HEK293 (cell line): ENCODE measurements at regions not wholly inside any gene's neighbourhood (a gene's known extent, or its start where the extent isn't known, plus 50 kb on each side); places are given as distances from the start of the nearest gene placed in this dataset.

ENCODE experiments used
- CTCF ChIA-PET: fragments of 350-600 bp; formaldehyde crosslinking; extraction: SDS; loops from one replicate; lab custom pipeline; 2021; ENCODE audit warnings: antibody characterized with exemption; lab: Yijun Ruan, JAX
- POLR2A ChIA-PET: fragments of 300-600 bp; formaldehyde crosslinking; extraction: SDS; loops from one replicate; lab custom pipeline; 2020; ENCODE audit warnings: antibody characterized with exemption, inconsistent platforms; lab: Yijun Ruan, JAX
- H3K27ac ChIP-seq: fragments of 200-500 bp; sonication (Bioruptor generic); 2 replicates; pipeline ENCODE4 v1.5.1; 2014; ENCODE audit warnings: low read depth, low read length, control low read depth, inconsistent platforms; ENCODE audit errors: extremely low read depth
- H3K36me3 ChIP-seq, 2 experiments: fragments of 200-500 bp in 1 of 2; sonication (Bioruptor generic) in 1 of 2; 1 replicate in 1 of 2; 2 replicates in 1 of 2; pipeline ENCODE4 v1.5.1; 2014 to 2017; ENCODE audit warnings: inconsistent platforms in 2 of 2, low read length in 2 of 2; ENCODE audit not compliant: control insufficient read depth in 2 of 2, insufficient read depth in 1 of 2
- H3K4me1 ChIP-seq: fragments of 200-500 bp; sonication (Bioruptor generic); 2 replicates; pipeline ENCODE4 v1.5.1; 2014; ENCODE audit warnings: mild to moderate bottlenecking, low read length, inconsistent platforms; ENCODE audit not compliant: control insufficient read depth, insufficient read depth
- H3K4me3 ChIP-seq: 2 replicates; pipeline ENCODE4 v1.5.1; 2011; ENCODE audit warnings: low read depth, mild to moderate bottlenecking, control low read depth, low read length, moderate library complexity
- H3K9me3 ChIP-seq: fragments of 200-500 bp; sonication (Bioruptor generic); 2 replicates; pipeline ENCODE4 v1.5.1; 2014; ENCODE audit warnings: low read depth, low read length, inconsistent platforms; ENCODE audit not compliant: control insufficient read depth, insufficient read depth
- GLIS1 ChIP-seq: fragments of 450-650 bp; formaldehyde crosslinking; IDR thresholded peaks from 2 replicates; pipeline ENCODE4 v1.5.1; 2016; ENCODE audit warnings: missing biosample characterization, missing genetic modification characterization
- ZFP3 ChIP-seq: fragments of 450-650 bp; formaldehyde crosslinking; IDR thresholded peaks from 2 replicates; pipeline ENCODE4 v1.5.1; 2016; ENCODE audit warnings: low read depth, missing biosample characterization, missing genetic modification characterization
- ZNF169 ChIP-seq: fragments of 450-650 bp; formaldehyde crosslinking; IDR thresholded peaks from 2 replicates; pipeline ENCODE4 v1.5.1; 2016; ENCODE audit warnings: missing biosample characterization, missing genetic modification characterization
- ZNF19 ChIP-seq: fragments of 450-650 bp; formaldehyde crosslinking; IDR thresholded peaks from 2 replicates; pipeline ENCODE4; 2016; ENCODE audit warnings: missing biosample characterization, missing genetic modification characterization, low read depth
- ZNF223 ChIP-seq: fragments of 450-650 bp; formaldehyde crosslinking; IDR thresholded peaks from 2 replicates; pipeline ENCODE4 v1.5.1; 2016; ENCODE audit warnings: missing biosample characterization, missing genetic modification characterization
- ZNF274 ChIP-seq, 2 experiments: fragments of 200-500 bp in 1 of 2; fragments of 450-650 bp in 1 of 2; sonication (Bioruptor generic) in 1 of 2; formaldehyde crosslinking in 1 of 2; IDR thresholded peaks; 2 replicates each; pipeline versions ENCODE4 v1.5.1 to v1.6.1; 2014 to 2016; ENCODE audit warnings: borderline replicate concordance in 1 of 2, inconsistent platforms in 1 of 2, low read length in 1 of 2, missing biosample characterization in 1 of 2, missing genetic modification characterization in 1 of 2
- ZNF302 ChIP-seq: fragments of 450-650 bp; formaldehyde crosslinking; IDR thresholded peaks from 2 replicates; pipeline ENCODE4 v1.5.1; 2016; ENCODE audit warnings: missing biosample characterization, missing genetic modification characterization, low read depth
- ZNF544 ChIP-seq: fragments of 450-650 bp; formaldehyde crosslinking; IDR thresholded peaks from 2 replicates; pipeline ENCODE4 v1.5.0; 2017; ENCODE audit warnings: missing biosample characterization, missing genetic modification characterization
- ZNF548 ChIP-seq: fragments of 450-650 bp; formaldehyde crosslinking; IDR thresholded peaks from 2 replicates; pipeline ENCODE4 v1.5.1; 2016; ENCODE audit warnings: missing biosample characterization, missing genetic modification characterization
- ZNF658 ChIP-seq: fragments of 450-650 bp; formaldehyde crosslinking; IDR thresholded peaks from 2 replicates; pipeline ENCODE4; 2016; ENCODE audit warnings: missing biosample characterization, missing genetic modification characterization
- ZNF660 ChIP-seq: fragments of 450-650 bp; IDR thresholded peaks from 2 replicates; pipeline ENCODE4 v1.5.1; 2018; ENCODE audit warnings: missing biosample characterization, mild to moderate bottlenecking, missing genetic modification characterization
- ZSCAN16 ChIP-seq: fragments of 450-650 bp; formaldehyde crosslinking; IDR thresholded peaks from 2 replicates; pipeline ENCODE4 v1.5.1; 2016; ENCODE audit warnings: missing biosample characterization, missing genetic modification characterization
- ZSCAN23 ChIP-seq: fragments of 450-650 bp; formaldehyde crosslinking; IDR thresholded peaks from 2 replicates; pipeline ENCODE4 v1.5.1; 2016; ENCODE audit warnings: missing biosample characterization, missing genetic modification characterization
- ZXDB ChIP-seq: fragments of 450-650 bp; formaldehyde crosslinking; IDR thresholded peaks from 2 replicates; pipeline ENCODE4 v1.5.1; 2016; ENCODE audit warnings: missing biosample characterization, missing genetic modification characterization
- TF ChIP-seq, protein P1 (sequence below): fragments of 450-650 bp; formaldehyde crosslinking; optimal IDR thresholded peaks from 2 replicates; pipeline ENCODE3; 2016; ENCODE audit warnings: missing biosample characterization, mild to moderate bottlenecking, missing genetic modification characterization
- TF ChIP-seq, protein P2 (sequence below): fragments of 450-650 bp; formaldehyde crosslinking; IDR thresholded peaks from 2 replicates; pipeline ENCODE4 v1.5.1; 2016; ENCODE audit warnings: missing biosample characterization, missing genetic modification characterization, borderline replicate concordance
- TF ChIP-seq, protein P3 (sequence below): fragments of 450-650 bp; formaldehyde crosslinking; IDR thresholded peaks from 2 replicates; pipeline ENCODE4 v1.5.1; 2016; ENCODE audit warnings: missing biosample characterization, missing genetic modification characterization, low read depth
- TF ChIP-seq, protein P4 (sequence below): fragments of 450-650 bp; formaldehyde crosslinking; conservative IDR thresholded peaks from 2 replicates; pipeline ENCODE4 v1.5.1; 2016; ENCODE audit warnings: low read depth, missing biosample characterization, missing genetic modification characterization
- TF ChIP-seq, protein P5 (sequence below): fragments of 450-650 bp; formaldehyde crosslinking; IDR thresholded peaks from 2 replicates; pipeline ENCODE4 v1.5.1; 2016; ENCODE audit warnings: missing biosample characterization, missing genetic modification characterization

DNA sequence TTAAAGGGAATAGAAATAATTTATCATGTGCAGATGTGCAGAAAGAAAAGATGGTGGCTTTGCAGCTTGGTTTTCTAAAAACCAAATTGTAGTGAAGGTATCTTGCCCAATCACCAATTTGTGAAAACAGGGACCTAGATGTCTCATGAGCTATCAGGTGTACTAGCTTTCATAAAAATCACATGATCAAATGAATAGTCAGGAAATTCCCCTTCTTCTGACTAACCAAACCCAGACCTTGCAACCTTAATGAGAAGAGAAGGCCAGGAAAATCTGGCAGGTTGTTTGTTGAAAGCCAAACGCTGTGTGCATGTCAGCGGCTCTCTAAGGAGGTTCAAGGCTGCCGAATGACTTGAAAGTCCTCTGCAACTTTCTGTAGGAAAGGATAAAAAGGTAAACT lies 304.4 kb upstream of the NRP1 start (continued):
- TF ChIP-seq, protein P1, sequence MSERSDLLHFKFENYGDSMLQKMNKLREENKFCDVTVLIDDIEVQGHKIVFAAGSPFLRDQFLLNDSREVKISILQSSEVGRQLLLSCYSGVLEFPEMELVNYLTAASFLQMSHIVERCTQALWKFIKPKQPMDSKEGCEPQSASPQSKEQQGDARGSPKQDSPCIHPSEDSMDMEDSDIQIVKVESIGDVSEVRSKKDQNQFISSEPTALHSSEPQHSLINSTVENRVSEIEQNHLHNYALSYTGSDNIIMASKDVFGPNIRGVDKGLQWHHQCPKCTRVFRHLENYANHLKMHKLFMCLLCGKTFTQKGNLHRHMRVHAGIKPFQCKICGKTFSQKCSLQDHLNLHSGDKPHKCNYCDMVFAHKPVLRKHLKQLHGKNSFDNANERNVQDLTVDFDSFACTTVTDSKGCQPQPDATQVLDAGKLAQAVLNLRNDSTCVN: no peak
- no peak for TF ChIP-seq GLIS1 (tag by site-specific recombination)

DNA sequence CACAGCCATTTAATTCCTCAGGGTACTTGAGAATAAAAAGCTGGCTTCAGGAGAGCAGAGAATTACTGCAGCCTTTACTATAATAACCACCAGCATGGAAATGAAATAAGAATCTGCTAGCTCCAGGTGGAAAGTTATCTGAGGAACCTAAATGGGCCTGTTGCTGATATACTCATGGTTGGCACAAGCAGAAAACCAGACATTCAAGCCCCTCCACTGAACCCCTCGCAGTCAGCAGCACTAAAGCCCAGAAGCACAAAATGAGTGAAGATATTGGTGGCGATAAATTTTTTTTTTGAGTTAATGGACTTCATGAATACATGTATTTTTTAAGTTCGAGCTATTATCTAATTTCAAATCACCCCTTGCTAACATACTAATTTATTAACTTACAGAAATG lies 303.9 kb upstream of the NRP1 start:
- POLR2A ChIA-PET: no interaction called here

More for the DNA sequence above, 303.9 kb upstream of the NRP1 start:
- Histone ChIP-seq H3K27ac (no peak overlapping the region), H3K4me3 (no peak overlapping the region), H3K4me1 (no peaks in the 10 kb centered on the region), H3K9me3 (no peaks in the 10 kb centered on the region), H3K36me3 (no peaks in the 10 kb centered on the region)
- TF ChIP-seq, protein P2, sequence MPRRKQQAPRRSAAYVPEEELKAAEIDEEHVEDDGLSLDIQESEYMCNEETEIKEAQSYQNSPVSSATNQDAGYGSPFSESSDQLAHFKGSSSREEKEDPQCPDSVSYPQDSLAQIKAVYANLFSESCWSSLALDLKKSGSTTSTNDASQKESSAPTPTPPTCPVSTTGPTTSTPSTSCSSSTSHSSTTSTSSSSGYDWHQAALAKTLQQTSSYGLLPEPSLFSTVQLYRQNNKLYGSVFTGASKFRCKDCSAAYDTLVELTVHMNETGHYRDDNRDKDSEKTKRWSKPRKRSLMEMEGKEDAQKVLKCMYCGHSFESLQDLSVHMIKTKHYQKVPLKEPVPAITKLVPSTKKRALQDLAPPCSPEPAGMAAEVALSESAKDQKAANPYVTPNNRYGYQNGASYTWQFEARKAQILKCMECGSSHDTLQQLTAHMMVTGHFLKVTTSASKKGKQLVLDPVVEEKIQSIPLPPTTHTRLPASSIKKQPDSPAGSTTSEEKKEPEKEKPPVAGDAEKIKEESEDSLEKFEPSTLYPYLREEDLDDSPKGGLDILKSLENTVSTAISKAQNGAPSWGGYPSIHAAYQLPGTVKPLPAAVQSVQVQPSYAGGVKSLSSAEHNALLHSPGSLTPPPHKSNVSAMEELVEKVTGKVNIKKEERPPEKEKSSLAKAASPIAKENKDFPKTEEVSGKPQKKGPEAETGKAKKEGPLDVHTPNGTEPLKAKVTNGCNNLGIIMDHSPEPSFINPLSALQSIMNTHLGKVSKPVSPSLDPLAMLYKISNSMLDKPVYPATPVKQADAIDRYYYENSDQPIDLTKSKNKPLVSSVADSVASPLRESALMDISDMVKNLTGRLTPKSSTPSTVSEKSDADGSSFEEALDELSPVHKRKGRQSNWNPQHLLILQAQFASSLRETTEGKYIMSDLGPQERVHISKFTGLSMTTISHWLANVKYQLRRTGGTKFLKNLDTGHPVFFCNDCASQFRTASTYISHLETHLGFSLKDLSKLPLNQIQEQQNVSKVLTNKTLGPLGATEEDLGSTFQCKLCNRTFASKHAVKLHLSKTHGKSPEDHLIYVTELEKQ (tag by site-specific recombination): no peak
- TF ChIP-seq, protein P3, sequence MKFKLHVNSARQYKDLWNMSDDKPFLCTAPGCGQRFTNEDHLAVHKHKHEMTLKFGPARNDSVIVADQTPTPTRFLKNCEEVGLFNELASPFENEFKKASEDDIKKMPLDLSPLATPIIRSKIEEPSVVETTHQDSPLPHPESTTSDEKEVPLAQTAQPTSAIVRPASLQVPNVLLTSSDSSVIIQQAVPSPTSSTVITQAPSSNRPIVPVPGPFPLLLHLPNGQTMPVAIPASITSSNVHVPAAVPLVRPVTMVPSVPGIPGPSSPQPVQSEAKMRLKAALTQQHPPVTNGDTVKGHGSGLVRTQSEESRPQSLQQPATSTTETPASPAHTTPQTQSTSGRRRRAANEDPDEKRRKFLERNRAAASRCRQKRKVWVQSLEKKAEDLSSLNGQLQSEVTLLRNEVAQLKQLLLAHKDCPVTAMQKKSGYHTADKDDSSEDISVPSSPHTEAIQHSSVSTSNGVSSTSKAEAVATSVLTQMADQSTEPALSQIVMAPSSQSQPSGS (tag by site-specific recombination): no peak
- TF ChIP-seq ZNF223 (tag by site-specific recombination): no peak
- no peak for TF ChIP-seq ZNF658
- TF ChIP-seq ZSCAN23 (tag by site-specific recombination): no peak
- TF ChIP-seq ZXDB (tag by site-specific recombination): no peak
- no peak for TF ChIP-seq ZNF548 (tag by site-specific recombination)
- TF ChIP-seq ZNF169: no peak
- no peak for TF ChIP-seq ZNF544
- TF ChIP-seq ZFP3 (tag by site-specific recombination): no peak
- TF ChIP-seq ZNF302 (tag by site-specific recombination): no peak
- TF ChIP-seq, protein P4, sequence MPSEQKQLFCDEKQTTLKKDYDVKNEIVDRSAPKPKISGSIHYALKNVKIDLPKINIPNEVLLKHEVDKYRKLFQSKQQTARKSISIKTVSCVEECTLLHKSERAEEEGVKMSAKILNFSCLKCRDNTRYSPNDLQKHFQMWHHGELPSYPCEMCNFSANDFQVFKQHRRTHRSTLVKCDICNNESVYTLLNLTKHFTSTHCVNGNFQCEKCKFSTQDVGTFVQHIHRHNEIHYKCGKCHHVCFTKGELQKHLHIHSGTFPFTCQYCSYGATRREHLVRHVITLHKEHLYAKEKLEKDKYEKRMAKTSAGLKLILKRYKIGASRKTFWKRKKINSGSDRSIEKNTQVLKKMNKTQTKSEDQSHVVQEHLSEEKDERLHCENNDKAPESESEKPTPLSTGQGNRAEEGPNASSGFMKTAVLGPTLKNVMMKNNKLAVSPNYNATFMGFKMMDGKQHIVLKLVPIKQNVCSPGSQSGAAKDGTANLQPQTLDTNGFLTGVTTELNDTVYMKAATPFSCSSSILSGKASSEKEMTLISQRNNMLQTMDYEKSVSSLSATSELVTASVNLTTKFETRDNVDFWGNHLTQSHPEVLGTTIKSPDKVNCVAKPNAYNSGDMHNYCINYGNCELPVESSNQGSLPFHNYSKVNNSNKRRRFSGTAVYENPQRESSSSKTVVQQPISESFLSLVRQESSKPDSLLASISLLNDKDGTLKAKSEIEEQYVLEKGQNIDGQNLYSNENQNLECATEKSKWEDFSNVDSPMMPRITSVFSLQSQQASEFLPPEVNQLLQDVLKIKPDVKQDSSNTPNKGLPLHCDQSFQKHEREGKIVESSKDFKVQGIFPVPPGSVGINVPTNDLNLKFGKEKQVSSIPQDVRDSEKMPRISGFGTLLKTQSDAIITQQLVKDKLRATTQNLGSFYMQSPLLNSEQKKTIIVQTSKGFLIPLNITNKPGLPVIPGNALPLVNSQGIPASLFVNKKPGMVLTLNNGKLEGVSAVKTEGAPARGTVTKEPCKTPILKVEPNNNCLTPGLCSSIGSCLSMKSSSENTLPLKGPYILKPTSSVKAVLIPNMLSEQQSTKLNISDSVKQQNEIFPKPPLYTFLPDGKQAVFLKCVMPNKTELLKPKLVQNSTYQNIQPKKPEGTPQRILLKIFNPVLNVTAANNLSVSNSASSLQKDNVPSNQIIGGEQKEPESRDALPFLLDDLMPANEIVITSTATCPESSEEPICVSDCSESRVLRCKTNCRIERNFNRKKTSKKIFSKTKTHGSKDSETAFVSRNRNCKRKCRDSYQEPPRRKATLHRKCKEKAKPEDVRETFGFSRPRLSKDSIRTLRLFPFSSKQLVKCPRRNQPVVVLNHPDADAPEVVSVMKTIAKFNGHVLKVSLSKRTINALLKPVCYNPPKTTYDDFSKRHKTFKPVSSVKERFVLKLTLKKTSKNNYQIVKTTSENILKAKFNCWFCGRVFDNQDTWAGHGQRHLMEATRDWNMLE (tag by site-specific recombination): no peak
- TF ChIP-seq ZNF274 (IDR thresholded peaks at IDR 0.05; ENCODE audit: low read length): no peak
- no peak for TF ChIP-seq ZNF274 (tag by site-specific recombination; IDR thresholded peaks at IDR 0.05; ENCODE audit: borderline replicate concordance)
- no peak for TF ChIP-seq ZNF660 (tag by site-specific recombination)
- TF ChIP-seq, protein P5, sequence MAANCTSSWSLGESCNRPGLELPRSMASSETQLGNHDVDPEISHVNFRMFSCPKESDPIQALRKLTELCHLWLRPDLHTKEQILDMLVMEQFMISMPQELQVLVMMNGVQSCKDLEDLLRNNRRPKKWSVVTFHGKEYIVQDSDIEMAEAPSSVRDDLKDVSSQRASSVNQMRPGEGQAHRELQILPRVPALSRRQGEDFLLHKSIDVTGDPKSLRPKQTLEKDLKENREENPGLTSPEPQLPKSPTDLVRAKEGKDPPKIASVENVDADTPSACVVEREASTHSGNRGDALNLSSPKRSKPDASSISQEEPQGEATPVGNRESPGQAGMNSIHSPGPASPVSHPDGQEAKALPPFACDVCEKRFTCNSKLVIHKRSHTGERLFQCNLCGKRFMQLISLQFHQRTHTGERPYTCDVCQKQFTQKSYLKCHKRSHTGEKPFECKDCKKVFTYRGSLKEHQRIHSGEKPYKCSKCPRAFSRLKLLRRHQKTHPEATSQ: no peak
- no peak for TF ChIP-seq ZNF19 (tag by site-specific recombination)
- no peak for TF ChIP-seq ZSCAN16 (tag by site-specific recombination)
- CTCF ChIA-PET: no interaction called here
